AG08395 (cell line): ENCODE measurements at regions not wholly inside any gene's neighbourhood (a gene's known extent, or its start where the extent isn't known, plus 50 kb on each side); places are given as distances from the start of the nearest gene placed in this dataset.

Experiments
- DNase-seq: peaks from one replicate; pipeline ENCODE4 v3.0.0; 2012; ENCODE audit warnings: mixed read lengths, low spot score

GRCh38 chr5:149441986-149442385 lies 62.9 kb upstream of the IL17B start:
- no peak for DNase-seq

GRCh38 chr5:149441194-149441753 lies 62.2 kb upstream of the IL17B start:
- no peak for DNase-seq

- DNase-seq = no peak
Measured at GRCh38 chr5:149439899-149440542, 60.9 kb upstream of the IL17B start.

- no peak for DNase-seq
Measured at GRCh38 chr5:149438711-149439132, 59.6 kb upstream of the IL17B start.

GRCh38 chr5:149438281-149438680 lies 59.2 kb upstream of the IL17B start:
- no peak for DNase-seq

- DNase-seq = no peak
Measured at GRCh38 chr5:149437391-149438040, 58.4 kb upstream of the IL17B start.

GRCh38 chr5:149435660-149436059 lies 56.6 kb upstream of the IL17B start:
- DNase-seq = no peak

- DNase-seq = no peak
Measured at GRCh38 chr5:149435015-149435376, 55.9 kb upstream of the IL17B start.

- DNase-seq = peak; percentile 85
Measured at GRCh38 chr5:149434162-149435014, 55.3 kb upstream of the IL17B start.

GRCh38 chr5:149433524-149434131 lies 54.5 kb upstream of the IL17B start:
- DNase-seq = peak; percentile 55

- DNase-seq = peak; percentile 35
Measured at GRCh38 chr5:149432911-149433401, 53.9 kb upstream of the IL17B start.

- no peak for DNase-seq
Measured at GRCh38 chr5:149432376-149432775, 53.3 kb upstream of the IL17B start.

- peak; percentile 43 for DNase-seq
Measured at GRCh38 chr5:149429839-149430721, 51.0 kb upstream of the IL17B start.
